Muscle layer of duodenum (tissue), 2 donors: ENCODE measurements at regions not wholly inside any gene's neighbourhood (a gene's known extent, or its start where the extent isn't known, plus 50 kb on each side); places are given as distances from the start of the nearest gene placed in this dataset.

ENCODE experiments used
- H3K27ac ChIP-seq: one replicate; pipeline ENCODE4 v1.7.0; 2013; ENCODE audit warnings: mild to moderate bottlenecking, low read length
- H3K27me3 ChIP-seq: one replicate; pipeline ENCODE4 v1.7.0; 2013; ENCODE audit warnings: low read depth, mild to moderate bottlenecking, control low read depth, low read length
- H3K36me3 ChIP-seq, 2 donors: one replicate each; pipeline ENCODE4 v1.7.0; 2013; ENCODE audit warnings: low read length in 2 of 2, control low read depth in 1 of 2, mild to moderate bottlenecking in 1 of 2; ENCODE audit not compliant: insufficient read depth in 2 of 2, control insufficient read depth in 1 of 2
- H3K4me1 ChIP-seq, 2 donors: one replicate each; pipeline ENCODE4 v1.7.0; 2013; ENCODE audit warnings: low read length in 2 of 2, mild to moderate bottlenecking in 2 of 2, control low read depth in 1 of 2, moderate library complexity in 1 of 2; ENCODE audit not compliant: insufficient read depth in 2 of 2, control insufficient read depth in 1 of 2
- H3K4me3 ChIP-seq, 2 donors: one replicate each; pipeline ENCODE4 v1.7.0; 2013; ENCODE audit warnings: low read length in 2 of 2, low read depth in 1 of 2, mild to moderate bottlenecking in 1 of 2
- H3K9me3 ChIP-seq, 2 donors: one replicate each; pipeline ENCODE4 v1.7.0; 2013; ENCODE audit warnings: low read length in 2 of 2, control low read depth in 1 of 2, mild to moderate bottlenecking in 1 of 2; ENCODE audit not compliant: control insufficient read depth in 1 of 2
- donor health status: healthy.

GRCh38 chr15:93294896-93295295 is 205.9 kb upstream of the RGMA start:
- no peak overlapping the region for H3K27ac ChIP-seq

GRCh38 chr15:93294066-93294465 is 205.1 kb upstream of the RGMA start:
- H3K27ac ChIP-seq, result no peak overlapping the region
- no peak overlapping the region for H3K4me3 ChIP-seq
- no peaks in the 10 kb centered on the region for H3K36me3 ChIP-seq
- H3K9me3 ChIP-seq, result peaks cover 0 to 2% of the 10 kb centered on the region in 2 donors
- peaks cover 0 to 3% of the 10 kb centered on the region in 2 donors for H3K4me1 ChIP-seq
- no peaks in the 10 kb centered on the region for H3K27me3 ChIP-seq

More at GRCh38 chr15:93294896-93295295, 205.9 kb upstream of the RGMA start:
- Histone ChIP-seq H3K4me1 (peaks cover 0 to 4% of the 10 kb centered on the region in 2 donors), H3K27me3 (no peaks in the 10 kb centered on the region), H3K4me3 (no peak overlapping the region), H3K9me3 (peaks cover 0 to 2% of the 10 kb centered on the region in 2 donors), H3K36me3 (no peaks in the 10 kb centered on the region)

- no peak overlapping the region for H3K27ac ChIP-seq
These were observed 202.4 kb upstream of the RGMA start for GRCh38 chr15:93291380-93291779.

GRCh38 chr15:93290618-93290946 is 201.6 kb upstream of the RGMA start:
- Histone ChIP-seq H3K27ac (no peak overlapping the region), H3K9me3 (peaks cover 0 to 2% of the 10 kb centered on the region in 2 donors), H3K36me3 (no peaks in the 10 kb centered on the region), H3K4me1 (peaks cover 0 to 5% of the 10 kb centered on the region in 2 donors), H3K27me3 (no peaks in the 10 kb centered on the region), H3K4me3 (no peak overlapping the region)

More at GRCh38 chr15:93291380-93291779, 202.4 kb upstream of the RGMA start:
- Histone ChIP-seq H3K9me3 (peaks cover 0 to 2% of the 10 kb centered on the region in 2 donors), H3K27me3 (no peaks in the 10 kb centered on the region), H3K4me1 (peaks cover 0 to 5% of the 10 kb centered on the region in 2 donors), H3K36me3 (no peaks in the 10 kb centered on the region), H3K4me3 (no peak overlapping the region)

- no peaks in the 10 kb centered on the region for H3K36me3 ChIP-seq
- no peaks in the 10 kb centered on the region for H3K27me3 ChIP-seq
- H3K27ac ChIP-seq, result no peak overlapping the region
These were observed 201.1 kb upstream of the RGMA start for GRCh38 chr15:93289941-93290617.

GRCh38 chr15:93288728-93289294 is 199.8 kb upstream of the RGMA start:
- Histone ChIP-seq H3K9me3 (peaks cover 0 to 2% of the 10 kb centered on the region in 2 donors), H3K27me3 (no peaks in the 10 kb centered on the region), H3K4me3 (no peak overlapping the region), H3K4me1 (peaks cover 0 to 5% of the 10 kb centered on the region in 2 donors), H3K36me3 (no peaks in the 10 kb centered on the region), H3K27ac (no peak overlapping the region)

More at GRCh38 chr15:93289941-93290617, 201.1 kb upstream of the RGMA start:
- no peak overlapping the region for H3K4me3 ChIP-seq
- peaks cover 0 to 5% of the 10 kb centered on the region in 2 donors for H3K4me1 ChIP-seq
- peaks cover 0 to 2% of the 10 kb centered on the region in 2 donors for H3K9me3 ChIP-seq

GRCh38 chr15:93286446-93286845 is 197.4 kb upstream of the RGMA start:
- no peaks in the 10 kb centered on the region for H3K27me3 ChIP-seq
- no peaks in the 10 kb centered on the region for H3K9me3 ChIP-seq
- H3K4me3 ChIP-seq, result no peak overlapping the region
- H3K27ac ChIP-seq, result no peak overlapping the region
- H3K36me3 ChIP-seq, result no peaks in the 10 kb centered on the region
- H3K4me1 ChIP-seq, result peaks cover 0 to 5% of the 10 kb centered on the region in 2 donors

GRCh38 chr15:93283854-93284253 is 194.8 kb upstream of the RGMA start:
- Histone ChIP-seq H3K9me3 (no peaks in the 10 kb centered on the region), H3K27ac (no peak overlapping the region), H3K27me3 (no peaks in the 10 kb centered on the region), H3K4me3 (no peak overlapping the region), H3K4me1 (peaks cover 3 to 10% of the 10 kb centered on the region in 2 donors), H3K36me3 (no peaks in the 10 kb centered on the region)

GRCh38 chr15:93282808-93283207 is 193.8 kb upstream of the RGMA start:
- Histone ChIP-seq H3K9me3 (no peaks in the 10 kb centered on the region), H3K27me3 (no peaks in the 10 kb centered on the region), H3K4me1 (peaks cover 3 to 6% of the 10 kb centered on the region in 2 donors), H3K27ac (no peak overlapping the region), H3K36me3 (no peaks in the 10 kb centered on the region), H3K4me3 (no peak overlapping the region)

GRCh38 chr15:93278783-93279182 is 189.8 kb upstream of the RGMA start:
- Histone ChIP-seq H3K4me1 (peaks cover 3 to 6% of the 10 kb centered on the region in 2 donors), H3K27me3 (no peaks in the 10 kb centered on the region), H3K9me3 (no peaks in the 10 kb centered on the region), H3K4me3 (no peak overlapping the region), H3K36me3 (no peaks in the 10 kb centered on the region), H3K27ac (no peak overlapping the region)

GRCh38 chr15:93278006-93278405 is 189.0 kb upstream of the RGMA start:
- Histone ChIP-seq H3K36me3 (no peaks in the 10 kb centered on the region), H3K4me1 (peaks cover 3 to 6% of the 10 kb centered on the region in 2 donors), H3K27me3 (no peaks in the 10 kb centered on the region), H3K27ac (no peak overlapping the region), H3K4me3 (no peak overlapping the region), H3K9me3 (peaks cover 0 to 3% of the 10 kb centered on the region in 2 donors)
